Mammary epithelial cell (primary cell): ENCODE measurements at regions not wholly inside any gene's neighbourhood (a gene's known extent, or its start where the extent isn't known, plus 50 kb on each side); places are given as distances from the start of the nearest gene placed in this dataset.

Source experiments
- EZH2 ChIP-seq: IDR thresholded peaks from 2 replicates; pipeline ENCODE4 v1.6.1; 2012; ENCODE audit warnings: low read length, inconsistent platforms, borderline replicate concordance
- TF ChIP-seq, protein P1 (sequence below), 2 donors: IDR thresholded peaks in 1 of 2; conservative IDR thresholded peaks in 1 of 2; 2 replicates each; pipeline ENCODE4 v1.5.1; 2011 to 2012; ENCODE audit warnings: inconsistent platforms in 2 of 2, low read length in 2 of 2, mild to moderate bottlenecking in 2 of 2, control low read depth in 1 of 2, low read depth in 1 of 2; ENCODE audit not compliant: insufficient read depth in 1 of 2; ENCODE audit errors: extremely low read depth in 1 of 2

GRCh38 chr6:113103634-113104361 is 753.3 kb upstream of the MARCKS start:
- no peak for TF ChIP-seq EZH2
- TF ChIP-seq, protein P1, sequence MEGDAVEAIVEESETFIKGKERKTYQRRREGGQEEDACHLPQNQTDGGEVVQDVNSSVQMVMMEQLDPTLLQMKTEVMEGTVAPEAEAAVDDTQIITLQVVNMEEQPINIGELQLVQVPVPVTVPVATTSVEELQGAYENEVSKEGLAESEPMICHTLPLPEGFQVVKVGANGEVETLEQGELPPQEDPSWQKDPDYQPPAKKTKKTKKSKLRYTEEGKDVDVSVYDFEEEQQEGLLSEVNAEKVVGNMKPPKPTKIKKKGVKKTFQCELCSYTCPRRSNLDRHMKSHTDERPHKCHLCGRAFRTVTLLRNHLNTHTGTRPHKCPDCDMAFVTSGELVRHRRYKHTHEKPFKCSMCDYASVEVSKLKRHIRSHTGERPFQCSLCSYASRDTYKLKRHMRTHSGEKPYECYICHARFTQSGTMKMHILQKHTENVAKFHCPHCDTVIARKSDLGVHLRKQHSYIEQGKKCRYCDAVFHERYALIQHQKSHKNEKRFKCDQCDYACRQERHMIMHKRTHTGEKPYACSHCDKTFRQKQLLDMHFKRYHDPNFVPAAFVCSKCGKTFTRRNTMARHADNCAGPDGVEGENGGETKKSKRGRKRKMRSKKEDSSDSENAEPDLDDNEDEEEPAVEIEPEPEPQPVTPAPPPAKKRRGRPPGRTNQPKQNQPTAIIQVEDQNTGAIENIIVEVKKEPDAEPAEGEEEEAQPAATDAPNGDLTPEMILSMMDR (conservative IDR thresholded peaks at IDR 0.05 in 1 of 2, IDR thresholded peaks at IDR 0.05 in 1 of 2; ENCODE audit: extremely low read depth in 1 of 2, insufficient read depth in 1 of 2, low read depth in 1 of 2, low read length in 2 of 2): no peak
